NCI-H2196 treated with DMSO at 0.1 percent for 48 hours (cell line): ENCODE measurements at regions not wholly inside any gene's neighbourhood (a gene's known extent, or its start where the extent isn't known, plus 50 kb on each side); places are given as distances from the start of the nearest gene placed in this dataset.
"Not testable (repeated sequence)": the region's sequence is repeated elsewhere in the genome, so short reads cannot be mapped to it uniquely, and the experiment has no call there.

ENCODE experiments used
- DNase-seq: peaks from one replicate; lab custom pipeline; 2025; ENCODE audit not compliant: unreplicated experiment; lab: John Stamatoyannopoulos, UW

DNA sequence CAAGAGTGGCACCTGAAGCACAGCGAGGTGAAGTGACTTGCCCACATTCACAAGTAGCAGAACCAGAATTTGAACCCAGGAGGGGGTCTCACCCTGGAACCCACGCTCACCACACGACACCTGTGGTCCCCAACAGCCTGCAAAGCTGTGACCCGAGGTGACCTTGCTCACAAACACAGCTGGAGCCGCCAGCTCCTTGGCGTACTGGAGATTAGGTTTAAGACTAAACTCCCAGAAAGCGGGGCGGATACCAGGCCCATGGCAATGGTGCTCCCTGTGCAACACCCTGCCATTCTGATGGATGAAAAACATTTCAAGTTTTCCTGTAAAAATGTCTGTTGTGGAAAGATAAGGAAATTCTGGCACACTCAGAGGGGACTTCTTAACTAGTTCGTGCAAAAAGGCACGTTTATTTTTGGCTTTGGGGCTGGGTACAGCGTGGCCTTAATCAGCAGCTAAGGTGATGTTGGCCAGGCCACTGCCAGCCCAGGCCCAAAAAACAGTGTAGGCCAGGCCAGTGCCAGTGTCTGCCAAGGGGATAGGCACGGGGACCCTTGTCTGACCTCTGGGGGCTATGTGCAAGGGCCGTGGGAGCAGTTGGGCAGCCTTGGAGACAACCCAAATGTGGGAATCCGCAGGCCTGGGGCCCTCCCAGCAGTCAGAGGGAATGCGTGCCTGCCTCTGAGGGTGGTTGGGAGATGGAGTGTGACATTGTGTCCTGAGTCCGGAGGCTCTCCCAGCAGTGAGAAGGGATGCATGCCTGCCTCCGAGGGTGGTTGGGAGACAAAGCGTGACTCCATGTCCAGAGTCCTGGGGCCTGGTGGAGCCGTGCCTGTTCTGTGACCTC is 185.0 kb upstream of the HS6ST1 start:
- DNase-seq = no peak

GRCh38 chr2:128504246-128505149 is 185.8 kb upstream of the HS6ST1 start:
- no peak for DNase-seq

- DNase-seq = no peak
Measured at GRCh38 chr2:128505150-128505490, 186.5 kb upstream of the HS6ST1 start.

DNA sequence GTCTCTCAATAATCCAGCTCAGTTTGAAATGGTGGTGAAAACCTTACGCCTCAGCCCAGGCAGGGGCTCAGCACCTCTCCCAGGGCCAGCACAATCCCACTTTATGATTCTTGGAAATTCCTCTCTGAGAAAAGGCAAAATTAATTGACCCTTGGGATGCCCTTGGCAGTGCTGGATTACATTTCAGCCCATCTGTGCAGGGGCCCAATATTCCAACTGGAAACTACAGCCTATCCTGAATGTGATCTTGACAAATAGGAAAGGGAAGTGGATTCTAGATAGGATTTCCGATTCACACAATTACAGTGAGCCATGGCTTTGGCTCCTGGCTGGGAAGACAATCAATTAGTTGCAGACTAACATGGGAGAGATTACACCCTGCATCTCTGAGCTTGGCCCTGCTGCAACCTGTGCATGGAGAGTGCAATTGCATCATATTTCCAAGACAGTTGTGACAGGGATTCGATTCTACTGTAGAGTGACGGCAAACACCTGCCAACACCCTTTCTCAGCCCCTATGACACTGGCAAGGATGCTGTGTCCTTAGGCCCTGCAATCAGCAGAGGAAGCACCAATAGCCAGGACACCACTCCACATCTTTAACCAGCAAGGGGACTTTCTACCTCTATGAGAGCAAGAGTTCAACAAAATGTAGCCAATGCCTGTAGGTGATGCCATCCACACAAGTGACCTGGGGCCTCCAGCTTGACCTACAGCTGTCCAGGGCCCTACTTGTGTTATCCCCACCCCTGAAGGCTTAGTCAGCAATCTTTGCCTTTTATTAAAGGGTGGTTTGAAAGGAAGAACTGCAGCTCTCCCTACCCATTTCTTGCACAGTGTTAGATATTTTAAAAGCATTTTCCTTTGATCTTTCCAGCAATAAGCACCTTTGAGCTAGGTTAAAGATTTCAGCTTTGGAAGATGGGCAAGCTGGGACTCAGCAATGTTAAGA is 187.2 kb upstream of the HS6ST1 start:
- DNase-seq = no peak

- no peak for DNase-seq
Measured at GRCh38 chr2:128506534-128506933, 187.9 kb upstream of the HS6ST1 start.

DNA sequence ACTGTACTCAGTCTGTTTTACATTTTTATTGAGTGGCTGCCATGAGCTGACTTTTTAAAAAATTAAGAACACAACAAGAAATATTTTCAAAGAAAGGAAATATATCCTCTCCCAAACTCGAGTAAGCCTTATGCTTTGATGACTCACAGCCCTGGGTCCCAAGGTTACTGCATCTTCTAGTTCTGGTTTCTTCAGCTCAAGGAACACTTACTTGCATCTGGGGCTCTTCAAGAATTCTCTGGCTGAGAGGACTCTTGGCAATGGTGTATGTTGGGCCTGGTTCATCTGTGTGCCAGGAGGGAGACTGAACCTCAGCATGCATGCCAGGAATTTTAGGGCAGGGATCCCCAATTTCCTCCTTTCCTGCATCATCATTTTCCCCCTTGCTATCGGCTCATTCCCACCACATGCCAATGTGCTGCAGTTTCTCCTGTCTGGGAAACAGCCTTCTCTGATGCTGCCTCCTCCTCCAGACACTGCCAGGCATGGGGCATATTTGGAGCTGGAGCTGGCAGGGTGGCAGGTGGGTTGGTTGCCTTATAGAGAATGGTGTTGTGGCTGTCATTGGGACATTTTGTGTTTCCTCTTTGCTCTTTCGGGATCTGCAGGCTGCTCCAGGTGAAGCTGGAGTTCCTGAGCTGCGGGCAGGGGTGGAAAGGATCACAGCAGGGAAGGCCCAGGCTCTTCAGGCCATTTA is 192.2 kb upstream of the HS6ST1 start:
- DNase-seq = no peak

DNA sequence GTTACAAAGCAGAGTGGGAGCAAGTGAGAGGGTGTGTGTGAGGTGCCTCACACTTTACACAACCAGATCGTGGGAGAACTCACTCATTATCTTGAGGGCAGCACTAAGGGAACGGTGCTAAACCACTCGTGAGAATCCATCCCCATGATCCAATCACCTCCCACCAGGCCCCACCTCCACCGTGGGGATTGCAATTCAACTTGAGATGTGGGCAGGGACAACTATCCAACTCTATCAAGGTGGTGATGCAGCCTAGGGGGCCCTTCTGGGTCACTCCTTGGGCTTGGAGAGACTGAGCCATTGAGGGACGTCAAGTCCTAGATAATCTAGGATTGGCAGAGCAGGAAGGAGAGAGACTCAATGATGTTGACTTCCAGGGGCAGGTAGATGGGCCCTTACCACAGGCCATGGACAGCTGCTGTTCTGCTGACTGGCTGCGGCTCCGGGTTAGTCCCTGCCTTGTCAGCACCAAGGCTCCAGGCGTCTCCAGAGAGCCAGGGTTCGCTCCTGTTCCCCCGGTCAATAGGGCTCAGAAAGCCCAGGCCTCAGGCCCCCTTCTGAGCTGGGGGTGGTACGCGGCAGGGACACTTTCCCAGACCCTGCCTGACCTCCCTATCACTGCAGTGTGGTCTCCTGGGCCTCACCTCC is 193.2 kb upstream of the HS6ST1 start:
- DNase-seq = no peak

GRCh38 chr2:128512379-128513115 is 193.9 kb upstream of the HS6ST1 start:
- DNase-seq = no peak

DNA sequence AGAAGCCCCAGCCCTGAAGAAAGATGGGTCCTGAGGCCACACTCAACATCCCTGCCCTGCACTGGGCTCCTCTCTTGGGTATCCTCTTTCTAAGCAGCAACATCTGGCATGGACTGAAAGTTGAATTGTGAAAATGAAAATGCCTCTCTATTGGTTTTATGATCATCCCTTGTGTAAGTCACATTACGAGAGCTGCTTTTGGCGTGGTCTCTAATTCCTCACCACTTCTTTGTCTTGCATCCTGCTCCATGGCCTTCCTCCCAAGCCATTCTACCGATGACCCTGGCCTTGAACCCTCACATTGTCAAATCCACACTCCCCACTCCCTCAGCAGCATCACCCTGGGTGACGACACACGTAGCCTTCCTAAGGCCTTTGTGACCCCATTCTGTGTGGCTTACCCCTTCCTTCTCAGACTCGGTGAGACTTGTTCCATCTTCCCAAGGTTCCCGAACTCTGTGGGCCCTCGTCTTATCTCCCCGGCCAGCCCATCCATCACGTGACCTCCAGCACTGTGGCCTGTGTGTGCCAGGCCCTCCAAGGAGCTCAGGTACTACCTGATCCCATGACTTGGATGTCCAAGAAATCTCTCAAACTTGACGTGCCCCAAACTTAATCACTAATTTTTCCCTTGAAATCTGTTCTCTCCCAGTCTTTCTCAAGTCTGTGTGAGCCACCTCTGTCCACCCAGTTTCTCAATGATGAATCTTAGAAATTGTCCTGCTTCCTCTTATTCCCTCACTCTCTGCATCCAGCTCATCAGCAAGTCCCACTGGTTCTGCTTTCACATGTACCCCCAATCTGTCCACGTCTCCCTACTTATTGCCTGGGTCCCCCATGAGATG is 194.7 kb upstream of the HS6ST1 start:
- no peak for DNase-seq

DNA sequence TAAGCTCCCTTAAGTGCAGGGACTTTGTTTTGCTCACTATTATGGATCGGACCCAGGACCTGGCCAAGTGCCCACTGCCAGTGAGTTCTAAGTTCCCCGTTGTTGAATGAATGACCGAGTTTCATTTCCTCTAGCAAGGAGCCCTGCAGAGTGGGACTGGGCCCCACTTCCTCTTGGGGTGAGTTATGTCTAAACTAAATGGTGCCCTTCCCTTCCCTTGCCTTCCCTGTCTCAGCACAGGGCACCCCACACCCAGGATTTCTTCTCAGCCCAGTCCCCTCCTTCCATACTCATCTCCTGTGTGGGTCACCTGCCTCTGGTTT is 195.3 kb upstream of the HS6ST1 start:
- no peak for DNase-seq

- no peak for DNase-seq
Measured at GRCh38 chr2:128514555-128514955, 195.9 kb upstream of the HS6ST1 start.

DNA sequence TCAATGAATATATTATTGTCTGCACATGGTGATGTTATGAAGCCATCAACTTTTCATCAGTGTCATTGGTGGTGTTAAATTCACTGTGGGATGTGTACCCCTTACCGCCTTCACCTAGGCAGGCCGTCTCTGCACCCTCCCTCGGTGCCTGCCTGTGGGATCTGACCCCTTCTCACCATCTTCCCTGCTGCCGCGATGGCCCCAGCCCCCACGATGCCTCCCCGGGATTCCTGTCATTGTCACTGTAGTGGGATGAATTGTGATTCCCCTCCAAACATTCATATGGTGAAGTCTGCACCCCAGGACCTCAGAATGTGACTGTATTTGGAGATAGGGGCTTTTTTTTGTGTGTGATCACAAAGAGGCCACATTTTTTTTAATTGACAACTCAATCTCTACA is 198.3 kb upstream of the HS6ST1 start:
- DNase-seq = no peak

DNA sequence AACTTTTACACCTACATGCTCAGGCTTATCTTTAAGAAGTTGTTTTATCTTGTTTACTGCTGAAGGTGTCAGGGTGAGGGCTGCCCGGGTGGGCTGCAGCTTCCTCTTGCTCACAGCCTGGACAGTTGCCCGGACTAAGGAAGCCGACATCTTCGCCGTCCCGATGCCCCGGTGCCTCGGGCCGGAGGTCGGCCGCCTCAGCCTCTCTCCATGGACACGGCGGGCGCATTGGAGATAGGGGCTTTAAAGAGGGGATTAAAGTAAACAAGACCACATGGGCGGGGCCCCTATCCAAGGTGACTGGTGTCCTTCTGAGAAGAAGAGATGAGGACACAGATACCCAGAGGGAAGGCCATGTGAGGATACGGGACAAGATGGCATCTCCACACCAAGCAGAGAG is 200.4 kb upstream of the HS6ST1 start:
- not testable (repeated sequence) for DNase-seq

DNA sequence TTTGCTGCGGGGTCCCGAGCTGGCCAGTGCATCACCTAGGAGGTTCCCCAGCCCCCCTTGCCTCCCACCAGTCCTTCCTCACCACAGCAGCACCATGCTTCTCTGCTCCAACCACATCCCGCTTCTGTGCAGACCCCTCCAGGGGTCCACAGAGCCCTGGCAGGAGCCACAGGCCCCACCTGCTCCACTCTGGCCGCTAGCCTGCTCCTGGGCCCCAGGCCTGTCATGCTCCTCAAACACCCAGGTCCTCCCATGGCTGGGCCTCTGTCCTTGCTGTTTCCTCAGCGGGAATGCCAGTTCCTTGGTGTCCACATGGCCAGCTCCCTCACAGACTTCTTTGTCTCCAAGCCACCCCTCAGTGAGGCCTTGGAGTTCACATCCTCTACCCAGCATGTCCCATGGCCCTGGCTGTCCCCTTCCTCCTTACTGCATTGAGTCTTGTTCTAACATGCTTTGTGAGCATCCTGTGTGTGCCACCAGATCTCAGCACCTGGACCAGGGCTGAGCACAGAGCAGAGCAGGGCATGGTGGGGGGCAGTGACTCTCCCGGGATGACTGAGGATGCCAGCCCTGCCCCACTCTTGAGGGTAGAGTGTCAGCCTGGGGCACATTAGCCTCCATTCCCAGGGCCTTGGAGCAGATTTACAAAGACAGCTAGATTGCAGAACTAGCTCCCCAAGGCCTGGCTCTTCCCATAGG is 201.0 kb upstream of the HS6ST1 start:
- DNase-seq = no peak

DNA sequence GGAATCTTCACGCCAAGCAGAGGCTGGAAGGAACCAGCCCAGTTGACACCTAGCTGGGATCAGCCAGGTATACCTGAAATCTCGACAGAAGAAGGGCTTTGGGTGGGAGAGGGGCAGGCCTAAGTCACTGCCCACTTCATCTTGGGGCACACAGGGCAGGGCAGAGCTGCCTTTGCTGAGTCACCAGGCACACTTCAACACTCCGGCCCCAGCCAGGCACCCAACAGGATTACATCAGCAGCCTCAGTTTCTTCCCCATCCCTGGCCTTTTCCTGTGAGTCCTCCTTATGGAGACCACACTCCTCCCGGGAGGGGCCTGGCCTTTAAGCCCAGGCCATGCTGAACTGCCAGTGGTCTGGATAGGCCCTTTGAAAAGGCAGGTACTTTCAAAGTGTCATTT is 201.7 kb upstream of the HS6ST1 start:
- no peak for DNase-seq

- no peak for DNase-seq
Measured at GRCh38 chr2:128520791-128521190, 202.1 kb upstream of the HS6ST1 start.

DNA sequence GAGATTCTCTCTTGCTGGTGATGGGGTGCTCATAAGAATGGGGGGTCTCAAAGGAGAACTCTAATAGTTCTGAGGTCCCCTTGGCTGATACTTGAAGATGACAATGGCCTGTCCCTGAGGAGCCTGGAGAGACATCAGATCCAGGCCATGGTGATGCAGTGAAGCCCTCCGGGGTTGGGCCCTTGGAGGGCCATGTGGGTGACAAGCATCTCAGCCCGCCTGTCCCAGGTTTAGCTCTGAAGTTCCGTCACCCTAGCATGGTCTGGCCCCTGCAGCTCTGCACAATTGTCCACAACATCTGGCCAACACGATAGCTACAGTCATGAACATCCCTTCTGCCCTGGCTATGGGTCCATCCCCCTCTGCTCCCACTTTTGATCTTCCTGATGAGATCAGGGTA is 202.8 kb upstream of the HS6ST1 start:
- no peak for DNase-seq

- no peak for DNase-seq
Measured at GRCh38 chr2:128522829-128523228, 204.2 kb upstream of the HS6ST1 start.
